Small intestine (tissue), 7 donors: ENCODE measurements at regions not wholly inside any gene's neighbourhood (a gene's known extent, or its start where the extent isn't known, plus 50 kb on each side); places are given as distances from the start of the nearest gene placed in this dataset.
"Not testable (repeated sequence)": the region's sequence is repeated elsewhere in the genome, so short reads cannot be mapped to it uniquely, and the experiment has no call there.

Experiments
- DNase-seq, 2 donors: peaks; one replicate each; pipeline versions ENCODE4 v3.0.0 to v3.0.0-alpha.2; 2013
- FAIRE-seq: peaks from 2 replicates; lab custom pipeline; 2012; peaks lifted over from hg19 to GRCh38; lab: Jason Lieb, UNC
- H3K27ac ChIP-seq, 3 donors: one replicate each; pipeline ENCODE4 v1.5.1; 2013; ENCODE audit warnings: low read length in 2 of 3, mild to moderate bottlenecking in 2 of 3, control low read depth in 1 of 3, inconsistent platforms in 1 of 3, low read depth in 1 of 3, moderate library complexity in 1 of 3
- H3K27me3 ChIP-seq, 3 donors: one replicate each; pipeline ENCODE4 v1.6.1; 2013; ENCODE audit warnings: low read length in 3 of 3, inconsistent platforms in 1 of 3; ENCODE audit not compliant: control insufficient read depth in 3 of 3, insufficient read depth in 3 of 3
- H3K36me3 ChIP-seq, 3 donors: one replicate each; pipeline ENCODE4 v1.6.1; 2013; ENCODE audit warnings: low read length in 3 of 3, inconsistent platforms in 1 of 3, low read depth in 1 of 3, mild to moderate bottlenecking in 1 of 3, moderate library complexity in 1 of 3; ENCODE audit not compliant: control insufficient read depth in 3 of 3, insufficient read depth in 2 of 3
- H3K4me1 ChIP-seq, 3 donors: one replicate each; pipeline ENCODE4 v1.6.1; 2013; ENCODE audit warnings: low read length in 2 of 3, inconsistent platforms in 1 of 3, low read depth in 1 of 3, mild to moderate bottlenecking in 1 of 3, moderate library complexity in 1 of 3; ENCODE audit not compliant: control insufficient read depth in 3 of 3, insufficient read depth in 2 of 3
- H3K4me3 ChIP-seq, 3 donors: one replicate each; pipeline ENCODE4 v1.5.1; 2013; ENCODE audit warnings: low read length in 3 of 3, control low read depth in 1 of 3, inconsistent platforms in 1 of 3, low read depth in 1 of 3, mild to moderate bottlenecking in 1 of 3, moderate library complexity in 1 of 3
- H3K9me3 ChIP-seq, 2 donors: one replicate each; pipeline ENCODE4 v1.6.1; 2013; ENCODE audit warnings: low read depth in 1 of 2, low read length in 1 of 2; ENCODE audit not compliant: control insufficient read depth in 2 of 2, insufficient read depth in 1 of 2
- WGBS, 3 donors: extraction: QIAGEN DNeasy Blood & Tissue Kit; methylation state at CpG; one replicate each; pipeline ENCODE4 v1.1.7; 2013; 5-methylcytosine and 5-hydroxymethylcytosine counted together
- donor health status: healthy with polysubstance abuse.
- donor health status: control.
- donor health status: control.
- donor health status: Bipolar disorder and iron deficiency.
- donor health status: healthy.

- no peaks in the 10 kb centered on the region for H3K36me3 ChIP-seq
- WGBS, 3 donors, result 86 to 91% (median 86%) methylated on average over 1 of the region's 1 CpG
- no peak for FAIRE-seq
These were observed 554.0 kb upstream of the KLF4 start for GRCh38 chr9:108043585-108043984.

DNA sequence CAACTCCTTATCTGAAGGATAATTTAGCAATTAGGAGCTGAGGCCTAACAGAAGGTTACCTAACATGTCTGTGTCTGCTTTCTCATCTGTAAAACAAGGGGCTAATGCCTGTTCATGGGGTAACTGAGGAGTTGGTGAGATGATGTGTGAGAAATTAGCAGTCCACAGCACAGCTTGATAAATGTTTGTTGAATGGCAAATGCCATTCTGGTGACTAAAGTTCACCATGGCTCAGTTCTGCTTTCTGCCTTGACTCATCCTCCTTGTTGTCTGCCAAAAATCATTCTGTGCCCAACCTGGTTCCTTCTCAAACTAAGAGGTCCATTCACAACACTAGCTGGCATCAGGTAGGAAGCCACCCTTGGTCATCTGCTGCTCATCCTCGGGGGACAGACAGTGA, 552.0 kb upstream of the KLF4 start:
- peaks cover 0 to 4% of the 10 kb centered on the region in 2 donors for H3K9me3 ChIP-seq
- 71 to 84% (median 79%) methylated on average over 1 of the region's 1 CpG for WGBS, 3 donors
- DNase-seq, result no peak
- no peak for FAIRE-seq
- H3K27me3 ChIP-seq, result no peaks in the 10 kb centered on the region
- peaks cover 0 to 12% (median 0%) of the 10 kb centered on the region in 3 donors for H3K4me1 ChIP-seq
- no peak overlapping the region for H3K4me3 ChIP-seq
- no peaks in the 10 kb centered on the region for H3K36me3 ChIP-seq
- no peak overlapping the region for H3K27ac ChIP-seq

More at GRCh38 chr9:108043585-108043984, 554.0 kb upstream of the KLF4 start:
- Histone ChIP-seq H3K27ac (no peak overlapping the region), H3K4me3 (no peak overlapping the region), H3K27me3 (no peaks in the 10 kb centered on the region), H3K9me3 (peaks cover 0 to 4% of the 10 kb centered on the region in 2 donors), H3K4me1 (peaks cover 0 to 12% (median 0%) of the 10 kb centered on the region in 3 donors)
- no peak for DNase-seq

DNA sequence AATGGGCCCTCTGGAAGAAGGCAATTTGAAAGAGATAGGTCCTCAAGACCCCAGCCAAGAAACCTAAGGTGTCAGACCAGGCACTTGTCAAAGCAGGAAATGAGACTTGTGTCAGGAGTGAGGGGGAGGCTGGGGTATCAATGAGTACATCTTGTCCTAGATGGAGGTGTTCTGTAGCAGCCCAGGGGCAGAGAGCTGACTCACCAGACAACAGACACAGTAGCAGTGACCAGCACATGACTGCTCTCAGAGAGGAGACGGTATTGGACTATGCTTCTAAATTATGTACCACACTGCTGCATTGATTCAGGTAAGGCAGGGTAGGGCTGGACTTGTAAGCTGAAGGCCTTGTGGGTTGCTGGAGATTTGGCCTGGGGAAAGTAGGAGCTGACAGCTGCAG, 551.2 kb upstream of the KLF4 start:
- WGBS, 3 donors, result 85 to 94% (median 89%) methylated on average over 1 of the region's 1 CpG
- DNase-seq (peak; percentile 8 to 24), FAIRE-seq (no peak)
- Histone ChIP-seq H3K36me3 (no peaks in the 10 kb centered on the region), H3K4me1 (peaks cover 0 to 12% (median 0%) of the 10 kb centered on the region in 3 donors), H3K27me3 (no peaks in the 10 kb centered on the region), H3K27ac (no peak overlapping the region), H3K9me3 (peaks cover 0 to 4% of the 10 kb centered on the region in 2 donors), H3K4me3 (no peak overlapping the region)

DNA sequence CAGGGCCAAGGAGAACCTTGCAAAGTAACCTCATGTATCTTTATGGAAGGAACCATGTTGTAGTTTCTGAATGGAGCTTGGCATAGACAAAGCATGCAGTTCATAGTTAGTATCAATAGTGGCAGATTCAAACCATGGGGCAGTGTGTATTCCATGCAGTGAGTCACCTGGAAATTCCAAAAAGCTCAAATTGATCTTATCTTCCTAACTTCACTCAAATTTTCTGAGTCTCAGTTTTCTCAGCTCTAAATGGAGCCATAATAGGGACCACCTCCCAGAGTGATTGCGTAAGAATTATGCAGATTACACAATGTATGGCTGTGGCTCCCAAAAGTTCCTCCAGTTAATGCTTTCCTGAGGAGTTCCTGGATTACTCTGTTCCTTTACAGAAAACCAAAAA, 549.9 kb upstream of the KLF4 start:
- Histone ChIP-seq H3K4me1 (peaks cover 0 to 5% (median 0%) of the 10 kb centered on the region in 3 donors), H3K36me3 (no peaks in the 10 kb centered on the region), H3K9me3 (peaks cover 0 to 4% of the 10 kb centered on the region in 2 donors), H3K27ac (no peak overlapping the region), H3K4me3 (no peak overlapping the region), H3K27me3 (peaks cover 0 to 3% (median 0%) of the 10 kb centered on the region in 3 donors)
- 93 to 96% (median 94%) methylated on average over 1 of the region's 1 CpG for WGBS, 3 donors
- no peak for FAIRE-seq
- no peak for DNase-seq

DNA sequence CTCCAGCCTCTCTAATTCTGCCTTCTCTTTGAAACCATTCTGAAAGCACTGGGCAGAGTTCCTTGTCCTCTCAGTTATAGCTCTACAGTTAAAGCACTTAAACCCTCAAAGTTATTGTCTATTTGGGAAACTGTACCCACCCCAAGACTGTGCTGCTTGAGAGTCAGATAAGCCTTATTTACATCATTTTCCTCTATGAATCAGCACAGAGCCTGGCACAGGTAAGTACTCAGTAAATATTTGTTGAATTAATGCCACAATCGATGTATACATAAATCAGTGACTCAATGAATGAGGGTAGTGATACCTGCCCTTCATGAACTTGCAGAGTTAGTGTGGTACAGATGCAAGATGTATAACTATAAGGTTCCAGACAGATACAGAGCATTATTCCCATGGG, 549.4 kb upstream of the KLF4 start:
- FAIRE-seq (no peak), DNase-seq (no peak)
- Histone ChIP-seq H3K36me3 (no peaks in the 10 kb centered on the region), H3K4me3 (no peak overlapping the region), H3K27ac (no peak overlapping the region), H3K27me3 (peaks cover 0 to 4% (median 0%) of the 10 kb centered on the region in 3 donors), H3K9me3 (peaks cover 0 to 4% of the 10 kb centered on the region in 2 donors), H3K4me1 (peaks cover 0 to 4% (median 0%) of the 10 kb centered on the region in 3 donors)
- 29 to 69% (median 34%) methylated on average over 1 of the region's 1 CpG for WGBS, 3 donors

DNA sequence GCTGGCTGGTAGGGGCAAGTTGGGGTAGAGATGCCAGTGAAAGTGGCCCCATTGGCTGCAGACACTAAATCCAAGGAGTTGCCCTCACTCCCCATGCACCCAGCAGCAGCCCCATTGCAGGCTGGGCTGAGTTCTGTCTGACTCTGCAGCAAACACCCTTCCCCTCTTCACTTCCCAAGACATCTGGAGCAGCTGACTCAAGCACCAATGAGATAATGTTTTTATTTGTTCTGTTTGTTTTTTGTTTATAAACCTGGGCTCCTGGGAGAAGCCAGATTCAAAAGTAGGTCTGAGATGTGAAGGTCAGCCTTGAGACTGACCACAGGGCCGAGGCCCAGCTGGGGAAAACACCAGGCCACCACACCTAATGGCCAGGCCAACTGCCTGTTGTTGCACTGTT, 545.9 kb upstream of the KLF4 start:
- H3K4me3 ChIP-seq, result no peak overlapping the region
- H3K36me3 ChIP-seq, result no peaks in the 10 kb centered on the region
- H3K4me1 ChIP-seq, result no peaks in the 10 kb centered on the region
- H3K27ac ChIP-seq, result no peak overlapping the region
- no peak for DNase-seq
- WGBS, 3 donors, result 55 to 78% (median 62%) methylated on average over 1 of the region's 1 CpG
- peaks cover 0 to 4% (median 0%) of the 10 kb centered on the region in 3 donors for H3K27me3 ChIP-seq
- peaks cover 0 to 3% of the 10 kb centered on the region in 2 donors for H3K9me3 ChIP-seq
- FAIRE-seq, result no peak

DNA sequence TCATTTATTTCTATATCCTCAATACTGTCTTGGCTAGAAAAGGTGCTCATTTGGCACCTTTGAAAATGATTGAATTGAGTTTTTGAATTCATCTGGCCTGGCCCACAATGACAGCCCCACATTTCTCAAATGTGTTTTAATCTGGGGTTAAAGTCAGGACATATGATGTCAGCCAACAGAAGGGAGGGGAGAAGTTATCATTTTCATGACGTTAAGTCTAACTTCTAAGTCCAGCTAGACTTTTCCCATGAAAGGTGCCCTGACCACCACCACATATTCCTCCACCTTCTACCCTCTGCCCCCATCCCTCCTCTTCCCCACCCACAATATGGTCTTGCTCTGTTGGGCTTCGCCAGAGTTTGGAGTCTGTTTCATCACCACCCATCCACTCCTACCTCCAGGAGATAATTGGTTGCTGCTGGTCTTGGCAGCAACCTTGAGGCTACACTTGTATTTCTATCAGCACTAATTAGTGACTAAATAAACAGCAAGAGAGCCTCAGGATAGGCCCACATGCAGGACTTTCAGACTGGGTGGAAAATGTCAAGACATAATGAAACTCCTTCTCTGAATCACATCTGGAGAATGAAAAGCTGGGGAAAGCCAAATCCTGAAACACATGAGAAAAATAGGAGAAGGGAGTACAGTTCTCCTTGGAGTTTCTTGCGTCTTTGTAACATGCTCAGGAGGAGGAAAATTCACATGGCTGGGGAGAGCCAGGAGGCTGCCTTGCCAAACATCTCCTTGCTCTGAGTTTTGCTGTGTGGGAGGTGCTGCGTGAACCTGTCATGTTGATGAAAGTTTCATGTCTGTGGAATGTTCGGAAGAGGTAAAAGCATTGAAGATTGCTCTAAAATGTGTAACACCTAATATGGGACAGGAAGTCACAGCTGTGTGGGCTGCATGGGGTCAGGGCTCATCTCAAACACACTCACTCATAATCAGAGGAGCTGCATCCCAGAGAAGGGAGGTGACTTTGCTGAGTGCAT, 544.7 kb upstream of the KLF4 start:
- H3K27me3 ChIP-seq, result peaks cover 0 to 4% (median 0%) of the 10 kb centered on the region in 3 donors
- H3K27ac ChIP-seq, result no peak overlapping the region
- H3K36me3 ChIP-seq, result no peaks in the 10 kb centered on the region
- FAIRE-seq (no peak), DNase-seq (no peak)
- no peaks in the 10 kb centered on the region for H3K4me1 ChIP-seq
- 70 to 86% (median 73%) methylated on average over 5 of the region's 5 CpGs for WGBS, 3 donors
- H3K9me3 ChIP-seq, result peaks cover 0 to 3% of the 10 kb centered on the region in 2 donors
- H3K4me3 ChIP-seq, result no peak overlapping the region

DNA sequence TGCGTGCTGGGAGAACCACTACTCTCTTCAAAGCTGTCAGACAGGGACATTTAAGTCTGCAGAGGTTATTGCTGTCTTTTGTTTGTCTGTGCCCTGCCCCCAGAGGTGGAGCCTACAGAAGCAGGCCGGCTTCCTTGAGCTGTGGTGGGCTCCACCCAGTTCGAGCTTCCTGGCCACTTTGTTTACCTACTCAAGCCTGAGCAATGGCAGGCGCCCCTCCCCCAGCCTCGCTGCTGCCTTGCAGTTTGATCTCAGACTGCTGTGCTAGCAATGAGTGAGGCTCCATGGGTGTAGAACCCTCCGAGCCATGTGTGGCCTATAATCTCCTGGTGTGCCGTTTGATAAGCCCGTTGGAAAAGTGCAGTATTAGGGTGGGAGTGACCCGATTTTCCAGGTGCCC, 542.5 kb upstream of the KLF4 start:
- 72 to 79% (median 76%) methylated on average over 9 of the region's 9 CpGs for WGBS, 3 donors
- H3K27me3 ChIP-seq, H3K36me3 ChIP-seq, H3K4me3 ChIP-seq, DNase-seq, FAIRE-seq, H3K27ac ChIP-seq, H3K4me1 ChIP-seq, H3K9me3 ChIP-seq: not testable (repeated sequence)
